ENCODE measurements at regions not wholly inside any gene's neighbourhood (a gene's known extent, or its start where the extent isn't known, plus 50 kb on each side); places are given as distances from the start of the nearest gene placed in this dataset.
"Not testable (repeated sequence)": the region's sequence is repeated elsewhere in the genome, so short reads cannot be mapped to it uniquely, and the experiment has no call there.

DNA sequence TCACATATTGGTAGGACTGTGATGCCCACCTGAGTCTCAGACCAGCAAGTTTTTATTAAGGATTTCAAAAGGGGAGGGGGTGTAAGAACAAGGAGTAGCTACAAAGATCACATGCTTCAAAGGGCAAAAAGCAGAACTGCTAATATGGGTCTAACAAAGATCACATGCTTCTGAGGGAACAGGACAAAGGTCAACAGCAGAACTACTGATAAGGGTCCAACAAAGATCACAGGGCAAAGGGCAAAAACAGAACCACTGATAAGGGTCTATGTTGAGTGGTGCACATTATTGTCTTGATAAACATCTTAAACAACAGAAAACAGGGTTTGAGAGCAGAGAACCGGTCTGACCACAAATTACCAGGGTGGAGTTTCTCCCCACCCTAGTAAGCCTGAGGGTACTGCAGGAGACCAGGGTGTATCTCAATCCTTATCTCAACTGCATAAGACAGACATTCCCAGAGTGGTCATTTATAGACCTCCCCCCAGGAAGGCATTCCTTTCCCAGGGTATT lies 214.5 kb upstream of the CHD1 start:
- TF ChIP-seq BACH2 (CRISPR knock-in tag; IDR thresholded peaks at IDR 0.05; ENCODE audit: borderline replicate concordance); ZNF8 (CRISPR knock-in tag; IDR thresholded peaks at IDR 0.05); ZNF70 (CRISPR knock-in tag; IDR thresholded peaks at IDR 0.05): not testable (repeated sequence)
- TF ChIP-seq, protein P1, sequence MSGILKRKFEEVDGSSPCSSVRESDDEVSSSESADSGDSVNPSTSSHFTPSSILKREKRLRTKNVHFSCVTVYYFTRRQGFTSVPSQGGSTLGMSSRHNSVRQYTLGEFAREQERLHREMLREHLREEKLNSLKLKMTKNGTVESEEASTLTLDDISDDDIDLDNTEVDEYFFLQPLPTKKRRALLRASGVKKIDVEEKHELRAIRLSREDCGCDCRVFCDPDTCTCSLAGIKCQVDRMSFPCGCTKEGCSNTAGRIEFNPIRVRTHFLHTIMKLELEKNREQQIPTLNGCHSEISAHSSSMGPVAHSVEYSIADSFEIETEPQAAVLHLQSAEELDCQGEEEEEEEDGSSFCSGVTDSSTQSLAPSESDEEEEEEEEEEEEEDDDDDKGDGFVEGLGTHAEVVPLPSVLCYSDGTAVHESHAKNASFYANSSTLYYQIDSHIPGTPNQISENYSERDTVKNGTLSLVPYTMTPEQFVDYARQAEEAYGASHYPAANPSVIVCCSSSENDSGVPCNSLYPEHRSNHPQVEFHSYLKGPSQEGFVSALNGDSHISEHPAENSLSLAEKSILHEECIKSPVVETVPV (CRISPR knock-in tag; IDR thresholded peaks at IDR 0.05): not testable (repeated sequence)

All from SK-N-SH treated with all-trans-retinoic acid at 6 μM for 48 hours (cell line).